Keratinocyte (primary cell): ENCODE measurements at regions not wholly inside any gene's neighbourhood (a gene's known extent, or its start where the extent isn't known, plus 50 kb on each side); places are given as distances from the start of the nearest gene placed in this dataset.

Source experiments
- DNase-seq: peaks from one replicate; pipeline ENCODE4 v3.0.0-alpha.2; 2011; ENCODE audit warnings: low read depth, missing footprints, low spot score
- FAIRE-seq: peaks from 2 replicates; lab custom pipeline; 2011; peaks lifted over from hg19 to GRCh38; lab: Jason Lieb, UNC
- H2AFZ ChIP-seq: 2 replicates; pipeline ENCODE4 v1.6.0; 2012; ENCODE audit warnings: low read length, control low read depth, inconsistent platforms; ENCODE audit not compliant: control insufficient read depth
- H3K27ac ChIP-seq: 2 replicates; pipeline ENCODE4 v1.5.1; 2011; ENCODE audit warnings: low read length; ENCODE audit not compliant: control insufficient read depth, insufficient read depth
- H3K27me3 ChIP-seq: 3 replicates; pipeline ENCODE4 v1.6.0; 2011; ENCODE audit warnings: low read length; ENCODE audit not compliant: control insufficient read depth, insufficient read depth; ENCODE audit errors: extremely low read depth
- H3K36me3 ChIP-seq, 2 experiments: 2 replicates in 1 of 2; 3 replicates in 1 of 2; pipeline ENCODE4 v1.5.1; 2011; ENCODE audit warnings: low read length in 2 of 2, mild to moderate bottlenecking in 1 of 2; ENCODE audit not compliant: control insufficient read depth in 2 of 2, insufficient read depth in 2 of 2; ENCODE audit errors: extremely low read depth in 1 of 2
- H3K4me1 ChIP-seq: 3 replicates; pipeline ENCODE4 v1.5.1; 2011; ENCODE audit warnings: low read length; ENCODE audit not compliant: control insufficient read depth, insufficient read depth; ENCODE audit errors: extremely low read depth
- H3K4me2 ChIP-seq: 3 replicates; pipeline ENCODE4 v1.6.0; 2011; ENCODE audit warnings: low read depth, low read length; ENCODE audit not compliant: control insufficient read depth, insufficient read depth; ENCODE audit errors: extremely low read depth
- H3K4me3 ChIP-seq, 3 experiments: fragments of 200-600 bp in 1 of 3; sonication (generic) in 1 of 3; 2 replicates in 2 of 3; 3 replicates in 1 of 3; pipeline ENCODE4 v1.5.1; 2011 to 2016; ENCODE audit warnings: low read length in 3 of 3, mild to moderate bottlenecking in 3 of 3, control low read depth in 2 of 3, inconsistent platforms in 1 of 3, low read depth in 1 of 3, mixed read lengths in 1 of 3, mixed run types in 1 of 3, moderate library complexity in 1 of 3; ENCODE audit not compliant: control insufficient read depth in 2 of 3, insufficient read depth in 2 of 3; ENCODE audit errors: extremely low read depth in 1 of 3
- H3K79me2 ChIP-seq: 2 replicates; pipeline ENCODE4 v1.6.0; 2012; ENCODE audit warnings: low read length; ENCODE audit not compliant: control insufficient read depth, insufficient read depth
- H3K9ac ChIP-seq: 3 replicates; pipeline ENCODE4 v1.6.0; 2011; ENCODE audit warnings: low read length; ENCODE audit not compliant: control insufficient read depth, insufficient read depth; ENCODE audit errors: extremely low read depth
- H3K9me1 ChIP-seq: 3 replicates; pipeline ENCODE4 v1.6.0; 2011; ENCODE audit warnings: low read length; ENCODE audit not compliant: control insufficient read depth, insufficient read depth; ENCODE audit errors: extremely low read depth
- H3K9me3 ChIP-seq: 2 replicates; pipeline ENCODE4 v1.5.1; 2012; ENCODE audit warnings: low read depth, low read length; ENCODE audit not compliant: control insufficient read depth
- H4K20me1 ChIP-seq: 3 replicates; pipeline ENCODE4 v1.6.0; 2011; ENCODE audit warnings: low read length; ENCODE audit not compliant: control insufficient read depth, insufficient read depth; ENCODE audit errors: extremely low read depth
- EZH2 ChIP-seq: IDR thresholded peaks from one replicate; pipeline ENCODE4 v1.6.1; 2012; ENCODE audit warnings: inconsistent platforms, mild to moderate bottlenecking, low read length, moderate library complexity
- dilution Hi-C: fragments of 300-500 bp; cut with MboI; formaldehyde crosslinking; loops from one replicate; pipeline ENCODE4 v1.7.0; 2020; ENCODE audit warnings: low sequenced_read_pairs; ENCODE audit not compliant: extremely low pct_ligation_motif_present
- TF ChIP-seq, protein P1 (sequence below), 3 experiments: IDR thresholded peaks in 1 of 3; conservative IDR thresholded peaks in 1 of 3; optimal IDR thresholded peaks in 1 of 3; 2 replicates in 2 of 3; 3 replicates in 1 of 3; pipeline versions ENCODE3 to v1.5.1; 2011; ENCODE audit warnings: low read length in 3 of 3, mild to moderate bottlenecking in 3 of 3, moderate library complexity in 2 of 3, control low read depth in 1 of 3, inconsistent platforms in 1 of 3; ENCODE audit not compliant: insufficient read depth in 2 of 3; ENCODE audit errors: extremely low read depth in 1 of 3

DNA sequence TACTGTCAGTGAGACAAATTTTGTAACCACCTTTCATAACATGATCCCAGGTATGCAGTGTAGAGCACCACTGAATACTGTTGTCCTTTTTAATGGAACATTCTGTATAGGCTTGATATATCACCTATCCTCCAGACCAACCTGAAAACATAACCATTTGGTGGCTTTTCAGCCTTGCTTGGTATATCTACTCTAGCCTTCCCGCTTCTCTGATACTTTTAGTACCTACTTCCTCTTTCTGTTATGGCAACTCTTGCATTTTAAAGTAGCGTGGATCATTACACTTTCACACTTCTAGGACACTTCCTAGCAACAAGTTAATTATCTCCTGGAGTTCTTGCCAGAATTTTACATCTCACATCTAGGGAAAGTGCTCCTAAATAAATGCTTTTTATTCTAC lies 226.6 kb upstream of the ROBO1 start:
- Histone ChIP-seq H4K20me1 (no peaks in the 10 kb centered on the region), H3K4me2 (no peak overlapping the region), H3K9me1 (no peaks in the 10 kb centered on the region), H3K9ac (no peak overlapping the region), H2AFZ (no peak overlapping the region), H3K4me3 (no peak overlapping the region), H3K79me2 (no peaks in the 10 kb centered on the region), H3K27ac (no peak overlapping the region), H3K4me1 (no peaks in the 10 kb centered on the region), H3K27me3 (no peaks in the 10 kb centered on the region), H3K9me3 (no peaks in the 10 kb centered on the region), H3K36me3 (no peaks in the 10 kb centered on the region)
- TF ChIP-seq, protein P1, sequence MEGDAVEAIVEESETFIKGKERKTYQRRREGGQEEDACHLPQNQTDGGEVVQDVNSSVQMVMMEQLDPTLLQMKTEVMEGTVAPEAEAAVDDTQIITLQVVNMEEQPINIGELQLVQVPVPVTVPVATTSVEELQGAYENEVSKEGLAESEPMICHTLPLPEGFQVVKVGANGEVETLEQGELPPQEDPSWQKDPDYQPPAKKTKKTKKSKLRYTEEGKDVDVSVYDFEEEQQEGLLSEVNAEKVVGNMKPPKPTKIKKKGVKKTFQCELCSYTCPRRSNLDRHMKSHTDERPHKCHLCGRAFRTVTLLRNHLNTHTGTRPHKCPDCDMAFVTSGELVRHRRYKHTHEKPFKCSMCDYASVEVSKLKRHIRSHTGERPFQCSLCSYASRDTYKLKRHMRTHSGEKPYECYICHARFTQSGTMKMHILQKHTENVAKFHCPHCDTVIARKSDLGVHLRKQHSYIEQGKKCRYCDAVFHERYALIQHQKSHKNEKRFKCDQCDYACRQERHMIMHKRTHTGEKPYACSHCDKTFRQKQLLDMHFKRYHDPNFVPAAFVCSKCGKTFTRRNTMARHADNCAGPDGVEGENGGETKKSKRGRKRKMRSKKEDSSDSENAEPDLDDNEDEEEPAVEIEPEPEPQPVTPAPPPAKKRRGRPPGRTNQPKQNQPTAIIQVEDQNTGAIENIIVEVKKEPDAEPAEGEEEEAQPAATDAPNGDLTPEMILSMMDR (optimal IDR thresholded peaks at IDR 0.05 in 1 of 3, IDR thresholded peaks at IDR 0.05 in 1 of 3, conservative IDR thresholded peaks at IDR 0.05 in 1 of 3; ENCODE audit: extremely low read depth in 1 of 3, insufficient read depth in 2 of 3, low read length in 3 of 3): no peak
- no peak for TF ChIP-seq EZH2
- no peak for DNase-seq
- dilution Hi-C loops: no loop called here
- no peak for FAIRE-seq

DNA sequence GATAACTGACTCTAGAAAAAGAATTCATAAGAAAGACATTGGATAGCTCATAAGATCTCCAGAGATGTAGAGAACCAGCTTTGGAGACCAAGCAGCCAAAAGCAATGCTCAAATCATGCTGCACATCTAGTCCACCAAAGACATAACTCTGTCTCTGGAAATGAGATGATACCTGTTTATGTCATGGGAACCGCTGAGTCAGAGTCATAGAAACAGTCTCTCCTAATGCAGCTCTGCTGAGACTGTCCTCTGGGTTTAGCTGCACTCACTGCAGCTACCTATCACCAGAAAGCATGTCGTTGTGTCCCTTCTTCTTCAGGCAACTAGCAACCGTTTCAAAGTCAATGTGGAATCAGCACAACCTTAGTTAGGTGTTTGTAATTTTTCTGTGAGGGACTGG lies 218.5 kb upstream of the ROBO1 start:
- no peak for DNase-seq
- dilution Hi-C loops: no loop called here
- Histone ChIP-seq H3K4me1 (no peaks in the 10 kb centered on the region), H2AFZ (no peak overlapping the region), H3K27me3 (no peaks in the 10 kb centered on the region), H3K36me3 (no peaks in the 10 kb centered on the region), H3K79me2 (no peaks in the 10 kb centered on the region), H3K9ac (no peak overlapping the region), H3K4me2 (no peak overlapping the region), H3K4me3 (no peak overlapping the region), H3K9me3 (no peaks in the 10 kb centered on the region), H3K9me1 (no peaks in the 10 kb centered on the region), H4K20me1 (no peaks in the 10 kb centered on the region), H3K27ac (no peak overlapping the region)
- FAIRE-seq: no peak
- TF ChIP-seq EZH2: no peak
- TF ChIP-seq, protein P1 (optimal IDR thresholded peaks at IDR 0.05 in 1 of 3, IDR thresholded peaks at IDR 0.05 in 1 of 3, conservative IDR thresholded peaks at IDR 0.05 in 1 of 3; ENCODE audit: extremely low read depth in 1 of 3, insufficient read depth in 2 of 3, low read length in 3 of 3): no peak
